GM21723 (cell line): ENCODE measurements at regions not wholly inside any gene's neighbourhood (a gene's known extent, or its start where the extent isn't known, plus 50 kb on each side); places are given as distances from the start of the nearest gene placed in this dataset.

Experiments
- ATAC-seq: cut with Tn5 transposase; IDR thresholded peaks from one replicate; pipeline ENCODE4 v1.9.1; 2021; ENCODE audit warnings: mild to moderate bottlenecking, moderate library complexity; ENCODE audit not compliant: unreplicated experiment

GRCh38 chr10:33126742-33127141 is 168.7 kb upstream of the ITGB1 start:
- ATAC-seq, result no peak

GRCh38 chr10:33125522-33126517 is 167.8 kb upstream of the ITGB1 start:
- no peak for ATAC-seq

- ATAC-seq, result no peak
These were observed 167.1 kb upstream of the ITGB1 start for GRCh38 chr10:33125111-33125510.

- no peak for ATAC-seq
These were observed 165.7 kb upstream of the ITGB1 start for GRCh38 chr10:33123680-33124079.

GRCh38 chr10:33122014-33122809 is 164.2 kb upstream of the ITGB1 start:
- no peak for ATAC-seq

- no peak for ATAC-seq
These were observed 162.7 kb upstream of the ITGB1 start for GRCh38 chr10:33120700-33121099.

- no peak for ATAC-seq
These were observed 162.2 kb upstream of the ITGB1 start for GRCh38 chr10:33120275-33120674.

- ATAC-seq, result no peak
These were observed 159.8 kb upstream of the ITGB1 start for GRCh38 chr10:33117816-33118215.

- ATAC-seq, result no peak
These were observed 159.2 kb upstream of the ITGB1 start for GRCh38 chr10:33117230-33117629.

- ATAC-seq, result no peak
These were observed 158.0 kb upstream of the ITGB1 start for GRCh38 chr10:33115738-33116719.

- no peak for ATAC-seq
These were observed 156.5 kb upstream of the ITGB1 start for GRCh38 chr10:33114451-33114952.

GRCh38 chr10:33113466-33113865 is 155.4 kb upstream of the ITGB1 start:
- no peak for ATAC-seq

GRCh38 chr10:33112831-33113455 is 154.9 kb upstream of the ITGB1 start:
- no peak for ATAC-seq

- ATAC-seq, result peak; percentile 53
These were observed 153.5 kb upstream of the ITGB1 start for GRCh38 chr10:33111488-33112051.

GRCh38 chr10:33109788-33110469 is 151.9 kb upstream of the ITGB1 start:
- no peak for ATAC-seq

- ATAC-seq, result no peak
These were observed 151.4 kb upstream of the ITGB1 start for GRCh38 chr10:33109384-33109783.

GRCh38 chr10:33107953-33108352 is 149.9 kb upstream of the ITGB1 start:
- ATAC-seq, result no peak

GRCh38 chr10:33106767-33107166 is 148.7 kb upstream of the ITGB1 start:
- no peak for ATAC-seq

GRCh38 chr10:33103863-33104379 is 145.9 kb upstream of the ITGB1 start:
- ATAC-seq, result no peak
